GM19397 (cell line): ENCODE measurements at regions not wholly inside any gene's neighbourhood (a gene's known extent, or its start where the extent isn't known, plus 50 kb on each side); places are given as distances from the start of the nearest gene placed in this dataset.

Source experiments
- ATAC-seq: cut with Tn5 transposase; IDR thresholded peaks from one replicate; pipeline ENCODE4 v1.9.1; 2021; ENCODE audit warnings: mild to moderate bottlenecking, moderate library complexity; ENCODE audit not compliant: unreplicated experiment

GRCh38 chr16:66267292-66268014 is 99.0 kb upstream of the CDH5 start:
- no peak for ATAC-seq

GRCh38 chr16:66266436-66267291 is 99.8 kb upstream of the CDH5 start:
- ATAC-seq: no peak

- ATAC-seq: no peak
Measured at GRCh38 chr16:66265556-66266141, 100.8 kb upstream of the CDH5 start.

DNA sequence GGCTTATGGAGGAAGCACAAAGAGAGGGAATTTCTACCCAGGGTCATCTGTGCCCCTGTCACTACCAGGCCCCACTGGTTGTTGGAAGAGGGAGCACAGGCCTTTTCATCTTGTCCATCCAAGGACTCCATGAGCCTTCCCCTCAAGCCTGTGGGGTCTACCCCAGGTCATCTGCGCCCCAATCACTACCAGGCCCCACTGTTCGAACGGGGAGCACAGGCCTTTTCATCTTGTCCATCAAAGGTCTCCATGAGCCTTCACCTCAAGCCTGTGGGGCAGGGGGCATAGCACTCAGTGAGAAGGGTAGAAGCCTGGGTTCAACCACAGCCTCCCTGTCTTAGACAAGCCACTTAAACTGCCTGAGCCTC is 101.5 kb upstream of the CDH5 start:
- no peak for ATAC-seq

- ATAC-seq: no peak
Measured at GRCh38 chr16:66264311-66265047, 102.0 kb upstream of the CDH5 start.

DNA sequence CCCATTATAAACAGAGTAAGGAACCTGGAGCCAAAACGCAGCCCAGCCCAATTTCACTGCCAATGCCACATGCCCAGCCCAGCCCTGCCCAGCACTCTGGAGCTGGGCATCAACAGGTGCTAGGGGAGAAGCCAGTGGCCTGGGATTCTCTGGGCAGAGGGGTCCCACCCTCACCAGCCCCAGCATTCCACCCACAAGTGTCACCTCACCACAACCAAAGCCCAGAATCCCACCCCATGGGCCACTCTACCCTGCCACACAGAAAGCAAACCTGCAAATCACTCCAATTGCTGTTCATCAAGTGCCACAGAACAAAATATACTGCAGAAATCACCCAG is 102.5 kb upstream of the CDH5 start:
- no peak for ATAC-seq

DNA sequence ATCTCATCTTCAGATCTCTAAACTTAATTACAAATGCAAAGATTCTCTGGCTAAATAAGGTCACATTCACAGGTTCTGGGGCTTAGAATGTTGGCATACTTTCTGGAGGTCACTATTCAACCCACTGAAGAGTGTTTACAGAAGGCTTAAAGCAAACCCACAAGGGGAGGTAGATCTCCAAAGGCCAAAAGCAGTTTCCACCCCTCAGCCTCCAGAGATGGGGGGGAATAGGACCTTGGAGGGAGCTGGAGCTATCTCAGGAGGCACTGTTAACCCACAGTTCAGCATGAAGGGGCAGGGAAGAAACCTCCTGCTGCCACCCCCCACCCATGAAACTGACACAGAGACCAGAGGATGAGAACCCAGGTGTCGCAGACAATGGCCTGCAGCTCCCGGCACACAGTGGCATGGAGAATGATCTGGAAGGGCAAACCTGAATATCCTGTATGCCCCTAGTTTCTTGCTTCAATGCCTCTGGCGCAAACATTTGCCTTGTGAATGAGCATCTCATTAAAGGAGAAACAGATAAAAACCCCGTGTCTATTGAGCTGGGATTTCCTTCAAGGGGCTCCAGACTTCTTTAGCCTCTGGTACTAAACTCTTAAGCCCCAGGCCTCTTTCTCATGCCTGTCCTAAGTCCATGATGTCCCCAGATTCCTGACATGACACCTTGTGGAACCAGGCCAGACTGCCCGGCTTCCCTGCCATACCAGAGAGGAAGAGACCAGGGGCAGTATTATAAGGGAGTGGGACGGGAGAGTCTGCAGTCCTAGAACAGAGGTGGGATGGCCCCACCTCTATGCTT is 103.1 kb upstream of the CDH5 start:
- no peak for ATAC-seq

DNA sequence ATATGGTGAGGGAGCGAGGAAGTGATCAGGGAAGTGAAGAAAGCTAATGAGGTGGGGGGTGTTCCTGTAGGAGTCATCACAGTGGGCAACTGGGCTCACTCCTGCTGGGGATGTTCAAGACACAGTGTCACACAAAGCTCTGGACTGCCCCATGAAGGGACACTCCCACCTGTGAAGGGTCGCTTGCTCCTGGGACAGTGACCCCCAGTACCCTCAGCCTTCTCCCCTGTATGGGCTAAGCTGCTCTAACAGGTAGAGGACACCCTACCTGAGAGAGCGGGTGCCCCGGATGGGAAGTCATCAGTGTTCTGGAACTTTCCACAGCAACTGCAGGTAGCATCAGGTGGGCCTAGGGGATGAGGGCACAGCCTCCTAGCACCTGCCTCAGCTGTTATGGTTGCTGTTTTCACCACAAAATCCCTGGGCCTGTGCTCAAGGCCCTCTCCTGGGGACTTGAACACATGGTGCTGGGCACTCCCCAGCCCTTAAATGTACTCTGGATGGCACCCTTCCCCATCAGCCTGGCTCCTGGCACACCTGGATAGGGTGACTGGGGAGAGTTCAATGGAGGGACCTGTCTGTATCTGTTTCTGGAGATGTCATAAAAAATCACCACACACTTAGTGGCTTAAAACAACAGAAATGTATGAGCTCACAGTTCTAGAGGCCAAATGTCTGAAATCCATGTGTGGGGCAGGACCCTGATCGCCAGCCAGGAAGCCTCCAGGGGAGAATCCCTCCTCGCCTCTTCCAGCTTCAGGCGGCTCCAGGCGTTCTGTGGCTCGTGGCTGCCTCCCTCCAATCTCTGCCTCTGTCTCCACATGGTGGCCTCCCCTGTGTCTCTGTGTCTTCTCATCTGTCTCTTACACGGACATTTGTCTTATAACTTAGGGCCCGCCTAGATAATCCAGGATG is 104.0 kb upstream of the CDH5 start:
- ATAC-seq: no peak

DNA sequence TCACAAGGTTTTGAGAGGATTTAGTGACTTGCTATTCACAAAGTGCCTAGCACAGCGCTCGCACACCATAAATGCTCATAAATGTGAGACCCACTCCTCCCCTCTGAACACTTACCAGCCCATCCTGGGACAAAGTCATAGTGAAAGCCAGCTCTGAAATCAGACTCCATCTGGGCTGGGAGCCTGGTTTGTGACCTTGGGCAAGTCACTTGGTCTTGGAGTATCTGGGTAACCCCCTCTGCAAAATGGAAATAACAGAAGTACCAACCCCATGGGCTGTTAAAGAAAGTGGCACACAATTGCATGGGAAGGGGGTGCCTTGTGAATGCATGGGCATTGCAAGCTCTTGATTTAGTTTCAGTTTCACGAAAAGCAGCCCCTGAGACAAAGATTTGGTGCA is 104.7 kb upstream of the CDH5 start:
- ATAC-seq: no peak

DNA sequence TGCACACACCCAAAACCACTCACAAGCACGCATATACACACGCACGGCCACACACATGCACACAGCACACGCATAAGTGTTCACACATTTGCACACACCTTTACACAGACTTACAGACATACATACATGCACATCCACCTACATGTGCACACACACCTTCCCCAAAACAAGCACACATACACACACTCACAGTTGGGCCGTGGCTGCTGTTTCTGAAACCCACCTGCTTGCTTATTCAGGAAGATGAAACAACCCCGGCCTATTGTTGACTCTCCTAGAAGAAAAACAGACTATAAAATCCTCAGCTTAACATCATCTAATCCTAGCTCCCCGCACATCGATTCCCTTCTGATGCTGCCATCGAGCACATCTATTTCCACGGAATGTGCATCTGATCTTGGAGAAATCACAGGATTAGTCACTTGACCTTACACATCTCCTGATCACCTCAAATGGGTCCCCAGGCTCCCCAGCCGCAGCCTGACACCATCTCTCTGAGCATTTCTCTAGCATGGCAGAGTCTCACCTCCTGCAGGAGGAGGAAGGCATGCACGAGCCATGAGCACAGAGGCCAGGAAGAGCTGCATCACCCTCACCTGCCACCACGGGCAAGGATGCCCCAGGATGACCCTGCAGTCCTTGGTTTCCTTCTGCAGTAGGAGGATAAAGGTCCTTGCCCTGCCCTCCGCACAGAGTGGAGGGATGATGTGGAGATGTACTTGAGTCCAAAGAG is 105.8 kb upstream of the CDH5 start:
- no peak for ATAC-seq

DNA sequence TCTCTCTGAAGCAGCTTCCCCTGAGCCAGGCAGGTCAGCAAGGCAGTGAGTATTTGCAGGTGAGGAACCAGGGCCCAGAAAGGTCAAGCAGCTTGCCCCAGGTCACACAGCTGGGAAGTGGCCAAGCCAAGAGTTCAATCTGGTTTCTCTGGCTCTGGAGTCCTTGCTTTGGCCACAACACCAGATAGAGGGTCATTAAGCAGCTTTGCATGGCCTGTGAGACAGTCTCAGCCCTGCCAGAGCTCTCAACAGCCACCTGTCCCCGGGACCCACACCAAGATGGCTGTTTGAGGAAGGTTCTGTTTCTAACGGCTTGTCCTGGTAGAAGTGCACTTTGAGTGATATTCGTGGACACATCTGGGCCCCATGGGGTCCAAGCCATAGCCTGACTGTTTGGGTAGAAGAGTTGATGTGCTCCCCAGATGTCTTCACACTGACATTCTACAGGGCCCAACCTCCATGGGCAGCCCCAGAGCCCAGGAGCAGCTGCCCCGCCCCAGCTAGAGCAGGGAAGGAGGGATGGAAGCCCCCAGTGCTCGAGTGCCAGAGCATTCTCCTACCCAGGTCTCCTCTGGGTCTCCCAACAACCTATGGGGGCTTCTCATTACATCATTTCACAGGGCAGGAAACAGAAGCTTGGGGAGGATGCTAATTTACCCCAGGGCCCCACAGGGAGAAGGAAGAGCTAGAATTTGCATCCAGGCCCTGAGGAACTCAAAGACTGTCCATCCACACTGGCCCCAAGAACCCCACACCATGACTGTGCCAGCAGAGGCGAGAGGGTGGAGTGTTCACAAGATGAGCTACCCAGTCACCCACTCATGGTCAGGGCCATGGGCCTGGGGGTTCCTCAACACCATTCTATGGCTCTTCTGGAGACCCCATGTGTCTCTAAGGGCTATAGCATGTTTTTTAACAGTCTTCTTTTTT is 107.3 kb upstream of the CDH5 start:
- no peak for ATAC-seq

GRCh38 chr16:66256919-66257318 is 109.6 kb upstream of the CDH5 start:
- ATAC-seq: no peak

DNA sequence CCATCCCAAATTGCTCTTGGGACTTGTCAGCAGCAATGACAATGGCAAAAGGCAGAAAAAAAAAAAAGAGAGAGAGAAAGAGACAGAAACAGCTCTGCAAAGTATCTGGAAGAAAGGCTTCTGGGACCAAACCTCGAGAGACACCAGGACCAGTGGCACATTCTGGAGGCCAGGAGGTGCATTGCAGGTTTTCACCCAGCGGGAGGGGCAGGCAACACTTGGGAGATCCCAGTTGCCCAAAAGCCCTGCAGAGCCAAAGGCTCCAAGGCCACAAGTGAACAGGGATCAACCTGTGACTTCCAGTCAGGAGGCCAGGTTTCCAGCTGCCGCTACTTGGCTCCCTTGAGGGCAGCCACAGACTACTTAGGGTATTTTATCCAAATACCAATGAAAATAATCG is 110.8 kb upstream of the CDH5 start:
- no peak for ATAC-seq

DNA sequence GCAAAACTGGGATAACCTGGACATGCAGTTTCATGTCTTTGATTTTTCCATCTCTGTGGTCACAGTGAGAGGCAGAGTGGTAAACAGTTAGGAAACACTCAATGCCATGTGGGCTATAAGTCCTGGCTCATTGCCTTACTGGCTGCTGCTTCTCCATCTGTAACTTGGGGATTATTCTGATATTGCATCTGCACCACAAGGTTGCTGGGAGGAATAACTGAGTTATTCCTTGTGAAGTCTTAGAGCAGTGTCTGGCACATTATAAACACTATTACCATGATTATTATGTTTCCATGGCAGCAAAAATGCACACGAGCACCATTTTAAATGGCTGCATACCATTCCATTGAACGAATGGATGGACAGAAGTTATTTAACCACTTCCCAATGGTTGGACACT is 111.7 kb upstream of the CDH5 start:
- no peak for ATAC-seq

DNA sequence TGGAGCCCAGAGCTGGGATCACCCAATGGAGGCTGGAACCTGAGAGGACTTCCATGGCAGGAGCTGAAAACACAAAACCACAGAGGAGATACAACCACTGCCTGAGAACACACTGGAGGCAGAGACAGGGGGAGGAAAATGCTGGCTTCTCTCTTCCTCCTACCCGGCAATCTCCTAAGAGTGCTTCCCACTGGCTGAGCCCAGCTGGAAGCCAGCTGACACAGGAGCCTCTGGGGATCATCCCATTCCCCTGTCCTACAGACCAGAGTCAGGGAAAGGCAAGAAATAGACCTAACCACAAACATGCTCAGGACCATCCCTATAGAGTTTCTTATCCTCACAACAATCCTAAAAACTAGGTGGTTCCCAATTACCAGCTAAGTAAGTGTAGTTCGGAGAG is 112.4 kb upstream of the CDH5 start:
- no peak for ATAC-seq

DNA sequence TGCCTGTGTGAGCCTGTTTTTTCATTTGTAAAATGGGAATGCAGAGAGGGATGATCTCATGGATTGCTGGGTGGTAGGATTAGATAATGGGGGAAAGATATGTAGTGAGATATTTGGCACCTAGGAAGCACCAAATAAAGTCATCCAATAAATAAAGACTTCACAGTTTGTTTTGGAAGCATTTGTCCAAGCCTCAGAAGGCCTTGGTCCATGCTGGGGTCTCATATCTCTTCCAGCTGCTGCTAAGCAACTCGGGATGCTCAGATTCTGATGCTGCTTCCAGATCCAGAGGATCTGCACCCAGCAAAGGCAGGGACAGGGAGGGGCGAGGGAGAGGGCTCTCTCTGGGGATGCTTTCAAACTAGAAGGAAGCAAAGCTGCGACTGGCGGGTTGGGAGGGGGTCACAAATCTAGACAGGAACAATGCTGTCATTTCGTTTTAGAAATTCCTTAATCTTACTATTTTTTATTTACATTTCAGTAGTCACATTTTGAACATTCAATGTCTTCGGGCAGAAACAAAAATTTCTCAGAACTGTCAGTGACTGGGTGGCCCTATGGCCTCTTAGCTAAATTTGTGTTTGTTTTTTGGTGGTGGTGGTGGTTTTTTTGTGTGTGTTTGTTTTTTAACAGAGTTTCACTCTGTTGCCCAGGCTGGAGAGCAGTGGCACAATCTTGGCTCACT is 114.9 kb upstream of the CDH5 start:
- no peak for ATAC-seq

GRCh38 chr16:66250686-66251431 is 115.6 kb upstream of the CDH5 start:
- no peak for ATAC-seq
